Fibroblast of gingiva (primary cell): ENCODE measurements at regions not wholly inside any gene's neighbourhood (a gene's known extent, or its start where the extent isn't known, plus 50 kb on each side); places are given as distances from the start of the nearest gene placed in this dataset.
"Not testable (repeated sequence)": the region's sequence is repeated elsewhere in the genome, so short reads cannot be mapped to it uniquely, and the experiment has no call there.

Experiments
- DNase-seq: peaks from one replicate; pipeline ENCODE4 v3.0.0-alpha.2; 2011; ENCODE audit warnings: low read depth

DNA sequence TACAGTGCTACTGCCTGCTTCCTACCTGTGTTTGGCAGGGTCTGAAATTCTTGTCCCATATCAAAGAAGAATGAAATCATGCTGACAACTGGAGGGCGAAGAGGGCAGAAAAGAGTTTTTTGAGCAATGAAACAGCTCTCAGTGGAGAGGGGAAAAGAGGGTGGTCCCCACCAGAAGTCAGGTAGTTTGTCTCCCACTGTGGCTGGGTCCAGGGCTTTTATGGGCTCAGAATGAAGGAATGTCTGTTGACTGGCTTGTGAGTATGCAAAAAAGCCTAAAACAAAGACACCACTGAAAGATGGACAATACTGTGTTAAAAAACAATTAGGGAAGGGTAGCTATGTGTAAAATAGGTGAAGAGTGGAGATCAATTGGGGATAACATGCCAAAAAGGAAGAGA, 115.0 kb downstream of the ADAM29 start:
- no peak for DNase-seq

DNA sequence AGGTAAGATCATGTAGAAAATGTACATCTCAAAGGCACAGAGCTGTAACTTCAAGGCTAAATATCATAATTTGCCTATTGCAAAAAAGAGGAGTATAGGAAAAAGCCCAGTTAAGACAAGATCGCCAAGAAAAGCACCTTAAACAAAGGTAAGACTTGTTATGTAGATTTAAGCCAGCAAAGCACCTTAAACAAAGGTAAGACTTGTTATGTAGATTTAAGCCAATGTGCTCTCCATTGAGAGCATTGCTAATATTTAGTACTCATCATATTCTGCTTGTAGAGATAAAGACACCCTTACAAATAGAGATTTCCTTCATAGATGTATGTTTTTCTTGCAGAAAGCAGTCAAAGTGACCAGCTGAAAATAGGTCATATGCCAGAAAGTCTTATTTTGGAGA, 115.8 kb downstream of the ADAM29 start:
- no peak for DNase-seq

DNA sequence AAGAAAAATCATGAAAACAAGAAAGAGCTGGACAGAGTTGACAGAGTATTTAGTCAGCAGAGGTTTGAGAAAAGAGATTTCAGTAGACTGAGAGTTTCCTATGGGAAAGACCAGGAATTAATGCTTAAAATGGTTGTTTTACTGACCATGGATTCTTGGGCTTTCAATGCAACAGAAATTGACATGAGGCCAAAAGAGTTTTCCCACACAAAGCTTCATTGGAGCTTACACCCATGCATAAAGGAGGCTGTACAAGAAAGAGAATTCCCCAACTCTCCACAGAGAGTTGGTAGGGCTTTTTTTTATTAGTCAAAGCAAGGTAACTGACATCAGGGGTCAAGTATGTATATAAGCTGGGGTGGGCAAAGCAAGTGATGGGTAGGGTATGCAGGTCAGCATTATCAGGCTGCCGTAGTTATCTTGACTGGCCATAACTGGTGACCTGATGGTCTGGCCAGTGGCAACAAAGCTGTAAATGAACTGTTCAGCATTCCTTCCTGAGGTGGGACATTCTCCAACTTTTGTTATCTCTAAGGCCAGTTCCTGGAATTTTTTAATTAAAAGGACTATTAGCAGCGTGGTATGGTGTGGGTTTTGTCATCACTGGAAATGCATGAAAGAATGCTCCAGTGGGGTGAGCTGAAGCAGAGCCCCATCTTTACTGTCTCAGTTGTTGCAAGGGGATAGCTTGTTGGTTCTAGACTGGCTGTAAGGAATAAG, 117.0 kb downstream of the ADAM29 start:
- DNase-seq, result no peak

DNA sequence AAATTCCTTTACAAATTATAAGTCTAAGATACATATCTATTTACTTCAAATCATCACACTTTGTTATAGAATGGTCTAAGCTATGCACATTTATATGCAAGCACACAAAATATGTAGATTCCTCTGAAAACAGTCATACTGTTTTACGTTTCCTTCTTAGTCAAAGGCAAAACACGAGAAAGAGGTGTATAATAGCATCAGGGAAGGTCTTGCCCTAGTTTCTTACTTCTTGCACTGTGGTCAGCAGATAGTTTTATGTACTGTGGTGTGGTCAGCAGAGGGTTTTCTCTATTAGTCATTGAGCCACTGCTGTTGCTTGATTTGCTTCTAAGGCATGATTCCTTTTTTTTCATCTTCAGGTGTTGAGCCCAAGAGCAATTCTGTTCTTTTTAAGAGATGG, 117.7 kb downstream of the ADAM29 start:
- DNase-seq, result no peak

DNA sequence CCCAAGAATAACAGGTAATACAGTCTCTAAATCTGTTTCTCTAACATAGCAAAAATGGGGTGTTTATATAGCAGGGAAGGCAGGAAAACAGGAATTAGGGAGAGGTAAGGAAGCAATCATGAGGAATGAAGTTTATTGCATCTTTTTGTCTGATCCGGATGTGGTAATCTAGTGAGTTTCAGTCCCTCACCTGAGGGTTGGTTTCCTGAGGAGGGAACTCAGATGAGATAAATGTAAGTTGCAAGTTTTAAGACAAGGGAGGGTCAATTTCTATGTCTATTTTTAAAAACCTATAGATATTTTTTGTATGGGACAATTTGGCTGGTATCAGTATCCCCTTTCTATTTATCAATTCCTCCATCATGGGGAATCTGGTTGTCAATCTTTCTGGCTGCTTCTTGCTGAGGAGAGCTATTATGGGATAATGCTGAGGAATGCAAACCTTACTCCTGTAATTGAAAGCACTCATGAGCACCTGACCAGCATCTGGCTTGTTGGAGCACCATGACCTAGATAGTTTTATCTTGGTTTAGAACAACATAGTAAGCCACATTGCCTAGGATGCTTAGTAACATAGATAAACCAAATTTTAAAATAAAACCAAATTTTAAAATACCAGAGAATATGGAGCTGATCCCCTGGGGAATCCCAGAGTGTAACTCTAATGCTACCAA, 130.1 kb downstream of the ADAM29 start:
- no peak for DNase-seq

DNA sequence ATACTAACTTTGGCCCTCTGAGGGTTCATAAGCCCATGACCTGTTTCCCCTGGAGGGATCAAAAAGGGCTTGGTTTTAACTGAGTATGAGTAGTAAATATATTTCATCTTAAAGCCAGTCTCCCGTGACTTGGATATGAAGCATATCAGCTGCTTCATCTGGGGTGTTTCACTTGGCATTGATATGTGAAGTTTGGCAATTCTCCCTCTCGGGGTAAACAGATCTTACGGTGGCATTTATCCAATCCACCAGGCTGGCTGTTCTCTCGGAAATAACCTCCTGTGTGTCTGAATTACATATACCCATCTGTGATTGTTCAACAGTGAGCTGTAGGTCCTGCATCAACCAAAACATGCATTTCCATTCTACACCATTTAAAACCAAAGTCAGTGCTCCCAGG, 130.7 kb downstream of the ADAM29 start:
- no peak for DNase-seq

DNA sequence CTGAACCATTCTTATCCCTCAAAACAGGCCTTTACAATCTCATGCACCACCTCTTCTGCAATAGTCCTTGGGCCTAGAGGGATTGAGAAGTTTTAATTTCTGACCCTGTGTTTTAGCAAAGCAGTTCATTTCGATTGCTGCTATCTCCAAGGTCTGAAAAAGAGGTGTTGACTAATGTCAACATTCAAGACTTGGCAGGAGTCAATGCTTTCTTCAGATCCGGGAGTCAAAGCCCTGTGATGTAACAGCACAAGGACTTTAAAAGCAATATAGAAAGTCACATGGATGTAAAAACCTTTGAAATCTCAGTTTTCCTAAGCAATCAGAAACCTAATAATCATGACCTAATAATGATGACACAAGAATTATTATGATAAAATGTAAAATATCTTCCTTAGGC, 133.8 kb downstream of the ADAM29 start:
- DNase-seq, result no peak

DNA sequence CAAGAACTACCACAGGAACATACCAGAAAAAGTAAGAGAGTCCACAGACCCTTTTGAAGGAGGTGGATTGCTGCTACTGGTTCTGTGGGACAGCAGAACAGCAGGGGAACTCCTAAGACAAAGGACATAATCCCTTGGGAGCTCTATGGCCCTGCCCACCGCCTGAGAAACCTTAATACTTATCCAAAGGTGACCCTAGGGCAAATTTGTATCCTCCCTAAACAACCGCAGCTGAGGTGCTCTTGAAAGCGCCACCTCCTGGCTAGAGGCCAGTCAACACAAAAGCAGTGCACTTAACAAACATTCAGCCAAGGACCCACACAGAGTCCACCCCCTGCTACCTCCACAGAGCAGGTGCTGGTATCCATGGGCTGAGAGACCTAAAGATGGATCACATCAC, 136.8 kb downstream of the ADAM29 start:
- DNase-seq, result no peak

DNA sequence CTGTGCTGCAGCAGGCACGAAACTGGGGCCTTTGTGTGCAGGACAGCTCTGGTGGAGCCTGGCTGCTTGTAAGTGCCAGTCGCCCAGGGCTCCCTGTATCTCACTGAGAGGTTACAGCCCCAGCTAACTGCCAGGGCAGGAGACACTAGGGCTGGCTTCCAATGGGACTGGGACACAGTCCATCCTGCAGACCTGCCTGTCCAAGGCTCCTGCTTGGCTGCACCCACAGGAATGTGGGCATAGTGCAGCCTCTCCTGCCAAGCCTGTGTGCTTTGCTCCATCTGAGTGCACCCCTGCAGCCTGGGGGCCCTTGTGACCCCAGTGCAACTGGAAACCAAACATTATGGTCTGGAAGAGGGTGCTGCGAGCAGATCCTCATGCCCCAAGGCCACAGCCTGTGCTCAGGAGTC, 144.0 kb downstream of the ADAM29 start:
- DNase-seq, result no peak

DNA sequence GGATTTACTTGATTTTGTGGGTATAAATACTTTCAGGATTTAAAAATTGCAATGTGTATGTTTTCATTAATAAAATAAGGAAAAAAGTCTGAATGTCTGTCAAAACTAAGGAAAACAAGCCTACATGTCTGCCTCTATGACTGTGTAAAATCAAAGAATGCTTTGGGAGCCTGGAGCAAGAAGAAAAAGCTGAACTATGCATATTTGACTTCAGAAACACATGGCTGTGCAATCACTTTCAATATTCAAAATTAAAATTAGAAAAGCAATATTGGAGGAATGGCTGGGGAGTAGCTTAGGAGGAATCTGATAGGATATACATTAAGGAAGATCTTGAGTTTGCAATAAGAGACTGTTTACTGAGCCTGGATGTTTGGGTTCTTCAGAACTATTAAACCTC, 147.1 kb downstream of the ADAM29 start:
- DNase-seq, result no peak

DNA sequence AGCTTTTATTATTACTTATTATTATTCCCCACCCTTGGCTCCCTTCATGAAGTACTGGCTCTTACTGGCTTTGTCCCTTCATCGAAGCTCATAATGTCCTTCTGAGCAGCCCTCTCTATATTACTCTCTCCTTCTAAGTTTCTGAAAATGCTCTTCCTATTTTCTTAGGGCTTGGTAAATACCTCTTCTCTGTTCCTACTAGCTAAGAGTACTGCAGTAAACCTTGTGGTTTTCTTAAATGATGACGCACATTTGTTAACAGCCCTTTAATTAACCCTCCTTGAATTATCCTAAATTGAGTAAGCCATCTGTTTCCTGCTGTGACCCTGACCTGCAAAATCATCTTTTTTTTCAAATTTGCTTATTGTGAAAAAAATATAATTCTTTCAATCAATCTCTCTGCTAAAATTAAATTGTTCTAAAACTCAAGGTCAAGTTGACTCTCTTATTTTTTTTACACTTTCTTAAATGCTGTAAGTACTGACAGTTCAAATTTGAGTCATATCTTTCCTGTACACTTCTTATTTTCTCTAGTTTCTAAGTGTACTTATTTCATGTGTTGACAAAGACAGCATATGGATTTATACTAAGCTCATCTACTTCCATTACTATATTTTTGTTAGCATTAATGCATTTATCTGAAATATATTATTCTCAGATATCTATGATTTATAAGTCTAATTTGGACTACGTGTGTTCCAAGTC, 148.9 kb downstream of the ADAM29 start:
- DNase-seq, result no peak

DNA sequence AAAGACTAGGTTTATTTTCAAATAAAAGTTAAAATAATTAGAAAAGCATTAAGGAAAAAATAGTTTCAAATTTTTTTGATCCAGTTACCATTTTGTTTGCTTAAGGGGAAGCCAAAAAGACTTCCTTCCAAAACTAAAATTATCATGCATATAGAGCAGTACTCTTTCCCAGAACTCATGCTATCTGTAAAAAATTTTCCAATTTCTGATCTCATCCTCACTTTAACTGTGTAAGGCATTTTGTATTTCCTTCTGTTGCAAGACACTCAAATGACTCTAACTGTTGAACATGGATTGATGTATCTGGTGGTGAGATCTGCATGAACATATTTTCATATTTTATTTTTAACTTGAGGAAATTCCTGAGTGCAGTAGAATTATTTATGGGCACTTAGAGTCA, 150.1 kb downstream of the ADAM29 start:
- no peak for DNase-seq

DNA sequence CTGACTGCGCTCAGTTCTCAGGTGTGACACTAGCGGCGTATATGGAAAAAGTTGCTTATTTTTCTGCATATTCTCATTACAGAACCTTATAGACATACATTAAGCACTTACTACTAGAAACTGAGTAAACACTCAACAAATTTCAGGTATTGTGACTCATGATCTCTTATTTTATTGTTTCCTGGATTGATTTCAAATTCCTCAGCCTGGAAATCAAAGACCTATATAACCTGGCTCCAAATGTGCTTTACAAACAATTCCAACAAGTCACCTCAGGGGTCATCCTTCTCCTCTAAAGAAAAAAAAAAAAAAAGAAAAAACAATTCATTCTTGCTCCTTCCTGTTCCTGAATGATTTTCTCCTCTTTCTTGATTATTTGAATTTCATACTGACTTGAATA, 152.3 kb downstream of the ADAM29 start:
- no peak for DNase-seq

DNA sequence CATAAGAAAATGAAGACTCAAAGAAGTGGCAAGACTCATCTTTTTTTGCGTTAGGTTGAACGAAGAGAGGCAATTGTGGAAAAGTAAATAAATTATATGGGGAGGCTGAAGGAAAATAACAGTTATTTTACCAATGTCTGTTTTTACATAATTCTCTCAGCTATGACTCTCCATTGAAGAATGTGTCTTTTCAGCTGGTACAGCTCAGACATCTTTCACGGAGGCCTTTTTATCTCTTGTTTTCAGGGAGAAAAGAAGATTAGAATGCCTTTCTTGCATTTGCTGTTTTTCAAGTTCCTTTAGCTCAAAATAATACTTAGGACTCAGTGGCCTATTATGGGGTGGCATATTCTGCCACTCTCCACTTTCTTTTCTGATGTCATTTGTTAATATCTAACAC, 153.0 kb downstream of the ADAM29 start:
- DNase-seq, result no peak

DNA sequence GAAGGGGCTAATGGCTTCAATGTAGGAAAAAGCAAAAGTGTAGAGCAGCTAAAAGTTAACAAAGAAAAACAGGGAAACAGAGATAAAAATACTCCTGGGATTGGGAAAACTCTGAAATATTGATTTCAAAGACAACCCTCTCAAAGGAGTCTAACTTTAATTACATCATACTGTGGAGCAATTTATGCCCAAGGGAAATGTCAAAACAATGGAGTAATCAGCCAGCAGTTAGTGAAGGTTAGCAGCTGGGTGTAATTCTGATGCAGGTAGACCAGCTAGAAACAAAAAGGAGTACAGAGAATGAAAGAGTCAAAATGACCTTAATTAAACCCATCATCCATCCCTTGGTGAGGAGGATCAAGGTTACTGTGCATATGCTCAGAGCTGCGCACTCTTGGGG, 169.0 kb downstream of the ADAM29 start:
- DNase-seq, result no peak

DNA sequence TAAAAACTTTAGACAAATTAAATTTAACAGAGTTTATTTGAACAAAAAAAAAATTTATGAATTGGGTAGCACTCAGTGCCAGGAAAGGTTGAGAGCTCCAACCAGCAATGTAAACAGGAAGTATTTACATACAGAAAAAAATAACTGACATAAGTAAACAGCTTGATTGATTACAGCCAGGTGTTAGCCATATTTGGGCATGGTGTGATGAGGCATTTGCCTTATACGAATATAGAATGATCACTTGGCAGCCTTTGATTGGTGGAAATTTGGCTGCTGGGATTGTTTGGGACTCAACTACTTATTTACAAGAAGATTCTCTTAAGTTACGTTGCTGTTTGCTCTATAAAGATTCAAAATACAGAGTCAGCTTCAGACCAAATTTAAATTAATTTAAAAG, 172.0 kb downstream of the ADAM29 start:
- DNase-seq, result no peak

DNA sequence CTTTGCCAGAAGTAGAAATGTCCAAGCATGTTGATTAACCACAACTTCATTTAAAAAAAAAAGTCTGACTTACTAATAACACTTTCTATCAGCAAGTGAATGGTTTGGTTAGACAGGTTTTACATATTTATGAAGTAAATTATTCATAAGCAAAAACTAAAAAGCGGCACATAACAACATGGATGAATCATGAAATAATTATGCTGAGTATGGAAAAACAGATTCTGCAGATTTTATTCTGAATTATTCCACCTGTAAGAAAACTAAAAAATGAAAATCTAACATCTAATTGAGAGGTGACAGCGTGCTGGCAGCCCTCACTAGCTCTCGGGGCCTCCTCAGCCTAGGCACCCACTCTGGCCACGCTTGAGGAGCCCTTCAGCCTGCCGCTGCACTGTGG, 173.5 kb downstream of the ADAM29 start:
- DNase-seq, result no peak

DNA sequence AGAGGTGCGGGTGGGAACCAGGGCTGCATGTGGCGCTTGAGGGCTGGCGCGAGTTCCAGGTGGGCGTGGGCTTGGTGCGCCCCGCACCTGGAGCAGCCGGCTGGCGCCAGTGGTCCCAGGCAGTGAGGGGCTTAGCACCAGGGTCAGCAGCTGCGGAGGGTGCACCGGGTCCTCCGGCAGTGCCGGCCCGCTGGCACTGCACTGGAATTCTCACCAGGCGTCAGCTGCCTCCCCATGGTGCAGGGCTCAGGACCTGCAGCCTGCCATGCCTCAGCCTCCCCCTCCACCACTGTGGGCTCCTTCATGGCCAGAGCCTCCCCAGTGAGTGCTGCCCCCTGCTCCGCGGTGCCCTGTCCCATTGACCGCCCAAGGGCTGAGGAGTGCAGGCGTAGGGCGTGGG, 174.0 kb downstream of the ADAM29 start:
- no peak for DNase-seq

DNA sequence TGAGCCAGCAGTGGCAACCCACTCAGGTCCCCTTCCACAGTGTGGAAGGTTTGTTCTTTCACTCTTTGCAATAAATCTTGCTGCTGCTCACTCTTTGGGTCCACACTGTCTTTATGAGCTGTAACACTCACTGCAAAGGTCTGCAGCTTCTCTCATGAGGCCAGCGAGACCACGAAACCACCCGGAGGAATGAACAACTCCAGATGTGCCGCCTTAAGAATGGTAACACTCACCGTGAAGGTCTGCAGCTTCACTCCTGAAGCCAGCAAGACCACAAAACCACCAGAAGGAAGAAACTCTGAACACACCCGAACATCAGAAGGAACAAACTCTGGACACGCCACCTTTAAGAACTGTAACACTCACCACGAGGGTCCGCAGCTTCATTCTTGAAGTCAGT, 174.9 kb downstream of the ADAM29 start:
- not testable (repeated sequence) for DNase-seq

DNA sequence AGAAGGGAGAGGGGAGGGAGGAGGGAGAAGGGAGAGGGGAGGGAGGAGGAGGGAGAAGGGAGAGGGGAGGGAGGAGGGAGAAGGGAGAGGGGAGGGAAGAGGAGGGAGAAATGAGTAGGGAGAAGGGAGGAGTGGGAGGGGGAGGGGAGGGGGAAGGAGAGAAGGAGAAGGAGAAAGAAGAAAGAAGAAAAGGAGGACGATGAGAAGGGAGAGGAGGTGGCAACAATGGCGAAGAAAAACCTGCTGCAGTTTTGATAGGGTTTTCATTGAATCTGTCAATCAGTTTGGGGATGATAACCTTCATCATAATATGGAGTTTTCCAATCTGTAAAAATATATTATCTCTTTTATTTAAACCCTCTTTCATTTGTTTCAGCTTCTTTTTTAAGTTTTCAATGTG, 185.2 kb downstream of the ADAM29 start:
- no peak for DNase-seq

DNA sequence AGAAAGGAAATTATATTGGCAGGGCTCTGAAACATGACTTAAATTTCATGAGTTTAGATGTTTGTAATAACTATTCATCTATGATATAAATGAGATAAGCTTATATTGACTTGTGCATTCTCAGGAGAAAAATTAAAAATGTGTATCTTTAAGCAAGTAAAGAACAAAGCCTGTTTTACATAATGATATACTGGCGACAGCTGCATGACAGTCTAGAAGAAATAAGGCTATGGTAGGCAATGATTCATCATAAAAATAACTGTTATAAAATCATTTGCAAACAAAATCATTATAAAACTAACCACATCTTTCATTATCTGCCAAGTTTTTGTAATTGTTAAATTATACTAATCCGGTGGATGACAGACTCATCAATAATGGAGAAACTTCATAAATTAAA, 188.1 kb downstream of the ADAM29 start:
- no peak for DNase-seq

DNA sequence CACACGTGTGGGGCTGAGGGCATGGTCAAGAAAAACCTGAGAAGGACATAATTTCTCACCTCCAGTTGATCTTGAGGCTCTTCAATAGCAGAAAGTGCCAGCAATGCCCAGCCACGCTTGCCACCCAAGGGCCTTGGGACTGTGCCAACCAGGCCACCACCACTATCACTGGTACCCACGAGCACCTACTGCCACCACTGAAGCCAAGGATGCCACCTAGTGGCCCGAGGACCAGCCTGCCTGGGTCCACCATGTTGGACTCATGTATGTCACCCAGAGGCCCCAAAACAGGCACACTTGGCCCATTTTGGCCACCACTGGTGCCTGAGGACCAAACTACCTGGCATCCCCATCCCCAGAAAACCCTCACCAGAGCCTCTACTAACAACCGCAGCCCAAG, 191.8 kb downstream of the ADAM29 start:
- no peak for DNase-seq

DNA sequence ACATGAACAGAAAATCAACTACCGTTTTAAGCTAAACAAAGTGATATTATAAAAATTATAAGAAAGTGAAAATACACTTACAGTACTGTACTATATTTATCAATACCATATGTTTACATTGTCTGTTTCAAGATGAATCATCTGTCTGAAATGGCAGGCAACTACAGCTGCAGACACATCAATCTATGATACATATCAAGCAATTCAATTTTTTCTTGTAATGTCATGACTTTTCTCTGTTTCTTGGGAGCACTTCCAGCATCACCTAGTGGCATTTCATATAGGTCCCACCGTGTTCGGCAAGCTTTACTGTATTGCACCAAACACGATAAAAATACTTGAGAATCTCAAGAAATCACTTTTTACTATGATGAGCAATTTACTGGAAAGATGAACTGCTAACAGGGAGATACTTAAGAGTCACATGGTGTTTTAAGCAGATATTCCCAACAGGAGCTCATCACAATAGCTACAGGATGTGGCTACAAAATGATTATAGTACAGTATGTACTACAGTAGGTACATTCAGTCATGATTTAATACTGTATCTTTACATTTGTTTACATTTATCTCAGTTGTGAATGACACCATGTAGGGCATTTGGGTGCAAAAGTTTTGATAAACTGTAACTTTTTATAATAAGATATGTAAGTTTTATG, 207.4 kb downstream of the ADAM29 start:
- DNase-seq, result no peak
